HEK293 (cell line): ENCODE measurements at regions not wholly inside any gene's neighbourhood (a gene's known extent, or its start where the extent isn't known, plus 50 kb on each side); places are given as distances from the start of the nearest gene placed in this dataset.
"Not testable (repeated sequence)": the region's sequence is repeated elsewhere in the genome, so short reads cannot be mapped to it uniquely, and the experiment has no call there.

Experiments used
- ZFP3 ChIP-seq: fragments of 450-650 bp; formaldehyde crosslinking; IDR thresholded peaks from 2 replicates; pipeline ENCODE4 v1.5.1; 2016; ENCODE audit warnings: low read depth, missing biosample characterization, missing genetic modification characterization
- TF ChIP-seq, protein P1 (sequence below): fragments of 450-650 bp; formaldehyde crosslinking; IDR thresholded peaks from 2 replicates; pipeline ENCODE4 v1.5.0; 2017; ENCODE audit warnings: missing biosample characterization, missing genetic modification characterization, borderline replicate concordance
- TF ChIP-seq, protein P2 (sequence below): fragments of 450-650 bp; formaldehyde crosslinking; IDR thresholded peaks from 2 replicates; pipeline ENCODE4 v1.5.1; 2016; ENCODE audit warnings: missing biosample characterization, missing genetic modification characterization

DNA sequence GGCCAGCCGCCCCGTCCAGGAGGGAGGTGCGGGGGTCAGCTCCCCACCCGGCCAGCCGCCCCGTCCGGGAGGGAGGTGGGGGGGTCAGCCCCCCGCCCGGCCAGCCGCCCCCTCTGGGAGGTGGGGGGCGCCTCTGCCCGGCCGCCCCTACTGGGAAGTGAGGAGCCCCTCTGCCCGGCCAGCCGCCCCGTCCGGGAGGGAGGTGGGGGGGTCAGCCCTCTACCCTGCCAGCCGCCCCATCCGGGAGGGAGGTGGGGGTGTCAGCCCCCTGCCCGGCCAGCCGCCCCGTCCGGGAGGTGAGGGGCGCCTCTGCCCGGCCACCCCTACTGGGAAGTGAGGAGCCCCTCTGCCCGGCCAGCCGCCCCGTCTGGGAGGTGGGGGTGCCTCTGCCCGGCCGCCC, 61.5 kb upstream of the LMCD1 start:
- TF ChIP-seq, protein P1, sequence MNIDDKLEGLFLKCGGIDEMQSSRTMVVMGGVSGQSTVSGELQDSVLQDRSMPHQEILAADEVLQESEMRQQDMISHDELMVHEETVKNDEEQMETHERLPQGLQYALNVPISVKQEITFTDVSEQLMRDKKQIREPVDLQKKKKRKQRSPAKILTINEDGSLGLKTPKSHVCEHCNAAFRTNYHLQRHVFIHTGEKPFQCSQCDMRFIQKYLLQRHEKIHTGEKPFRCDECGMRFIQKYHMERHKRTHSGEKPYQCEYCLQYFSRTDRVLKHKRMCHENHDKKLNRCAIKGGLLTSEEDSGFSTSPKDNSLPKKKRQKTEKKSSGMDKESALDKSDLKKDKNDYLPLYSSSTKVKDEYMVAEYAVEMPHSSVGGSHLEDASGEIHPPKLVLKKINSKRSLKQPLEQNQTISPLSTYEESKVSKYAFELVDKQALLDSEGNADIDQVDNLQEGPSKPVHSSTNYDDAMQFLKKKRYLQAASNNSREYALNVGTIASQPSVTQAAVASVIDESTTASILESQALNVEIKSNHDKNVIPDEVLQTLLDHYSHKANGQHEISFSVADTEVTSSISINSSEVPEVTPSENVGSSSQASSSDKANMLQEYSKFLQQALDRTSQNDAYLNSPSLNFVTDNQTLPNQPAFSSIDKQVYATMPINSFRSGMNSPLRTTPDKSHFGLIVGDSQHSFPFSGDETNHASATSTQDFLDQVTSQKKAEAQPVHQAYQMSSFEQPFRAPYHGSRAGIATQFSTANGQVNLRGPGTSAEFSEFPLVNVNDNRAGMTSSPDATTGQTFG (tag by site-specific recombination): not testable (repeated sequence)
- TF ChIP-seq, protein P2, sequence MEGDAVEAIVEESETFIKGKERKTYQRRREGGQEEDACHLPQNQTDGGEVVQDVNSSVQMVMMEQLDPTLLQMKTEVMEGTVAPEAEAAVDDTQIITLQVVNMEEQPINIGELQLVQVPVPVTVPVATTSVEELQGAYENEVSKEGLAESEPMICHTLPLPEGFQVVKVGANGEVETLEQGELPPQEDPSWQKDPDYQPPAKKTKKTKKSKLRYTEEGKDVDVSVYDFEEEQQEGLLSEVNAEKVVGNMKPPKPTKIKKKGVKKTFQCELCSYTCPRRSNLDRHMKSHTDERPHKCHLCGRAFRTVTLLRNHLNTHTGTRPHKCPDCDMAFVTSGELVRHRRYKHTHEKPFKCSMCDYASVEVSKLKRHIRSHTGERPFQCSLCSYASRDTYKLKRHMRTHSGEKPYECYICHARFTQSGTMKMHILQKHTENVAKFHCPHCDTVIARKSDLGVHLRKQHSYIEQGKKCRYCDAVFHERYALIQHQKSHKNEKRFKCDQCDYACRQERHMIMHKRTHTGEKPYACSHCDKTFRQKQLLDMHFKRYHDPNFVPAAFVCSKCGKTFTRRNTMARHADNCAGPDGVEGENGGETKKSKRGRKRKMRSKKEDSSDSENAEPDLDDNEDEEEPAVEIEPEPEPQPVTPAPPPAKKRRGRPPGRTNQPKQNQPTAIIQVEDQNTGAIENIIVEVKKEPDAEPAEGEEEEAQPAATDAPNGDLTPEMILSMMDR: not testable (repeated sequence)
- not testable (repeated sequence) for TF ChIP-seq ZFP3
